GM21723 (cell line): ENCODE measurements at regions not wholly inside any gene's neighbourhood (a gene's known extent, or its start where the extent isn't known, plus 50 kb on each side); places are given as distances from the start of the nearest gene placed in this dataset.

ENCODE experiments used
- ATAC-seq: cut with Tn5 transposase; IDR thresholded peaks from one replicate; pipeline ENCODE4 v1.9.1; 2021; ENCODE audit warnings: mild to moderate bottlenecking, moderate library complexity; ENCODE audit not compliant: unreplicated experiment

GRCh38 chr18:66760559-66760958 is 156.7 kb upstream of the CDH19 start:
- ATAC-seq = no peak

- ATAC-seq = no peak
These were observed 155.3 kb upstream of the CDH19 start for GRCh38 chr18:66759050-66759828.

DNA sequence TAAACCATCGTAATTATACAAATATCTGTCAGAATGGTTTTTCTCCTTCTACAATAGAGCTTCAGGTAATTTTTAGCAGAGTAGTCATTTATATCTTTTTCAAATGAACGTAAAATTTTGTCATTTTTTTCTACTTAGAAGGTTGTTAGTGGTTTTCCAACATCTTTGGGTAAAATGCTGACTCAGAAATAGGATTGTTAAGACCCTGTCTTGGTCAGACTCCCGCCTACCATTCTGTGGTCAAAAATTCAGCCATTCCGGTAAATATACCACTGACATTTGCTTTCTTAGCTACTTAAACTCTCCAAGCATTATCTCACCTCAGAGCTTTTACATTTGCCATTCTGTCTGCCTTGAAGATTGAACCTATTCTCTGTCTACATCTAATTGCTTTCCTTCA is 154.1 kb upstream of the CDH19 start:
- no peak for ATAC-seq

DNA sequence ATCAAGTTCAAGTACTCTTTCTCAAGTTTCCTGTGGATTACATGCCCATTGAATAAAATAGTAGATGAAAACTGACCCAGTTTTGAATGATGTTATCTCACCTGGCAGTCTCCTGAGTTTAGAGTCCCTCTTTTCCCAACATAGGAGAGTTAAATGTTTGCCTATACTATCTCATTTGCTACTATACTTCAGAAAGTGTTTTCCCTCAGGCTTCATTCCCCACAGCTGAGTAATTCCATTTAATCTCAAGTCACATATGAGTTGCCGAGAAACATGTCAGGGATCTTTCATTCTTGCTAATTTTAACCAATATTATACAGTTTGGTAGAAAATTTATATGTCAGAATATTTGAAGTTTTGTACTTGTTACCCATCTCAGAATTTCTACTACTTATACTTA is 150.4 kb upstream of the CDH19 start:
- ATAC-seq = no peak

DNA sequence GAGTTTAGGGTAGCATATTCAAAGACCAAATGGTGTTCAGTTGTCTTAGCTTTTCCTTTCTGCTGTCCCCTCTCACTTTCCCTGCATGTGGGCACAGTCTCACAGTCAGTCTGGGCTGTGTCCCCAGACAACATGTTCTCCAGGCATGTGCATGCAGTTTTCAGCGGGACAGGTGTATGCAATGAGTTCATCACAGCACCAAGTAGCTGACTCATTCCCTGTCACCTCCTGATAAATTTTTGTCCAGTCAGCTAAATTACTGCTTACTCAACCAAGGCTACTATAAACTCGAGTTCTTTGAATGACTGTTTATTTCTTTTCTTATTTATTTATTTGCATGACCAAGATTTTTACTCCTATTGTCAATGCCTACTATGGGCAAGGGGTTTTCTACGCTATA is 148.8 kb upstream of the CDH19 start:
- ATAC-seq = no peak

DNA sequence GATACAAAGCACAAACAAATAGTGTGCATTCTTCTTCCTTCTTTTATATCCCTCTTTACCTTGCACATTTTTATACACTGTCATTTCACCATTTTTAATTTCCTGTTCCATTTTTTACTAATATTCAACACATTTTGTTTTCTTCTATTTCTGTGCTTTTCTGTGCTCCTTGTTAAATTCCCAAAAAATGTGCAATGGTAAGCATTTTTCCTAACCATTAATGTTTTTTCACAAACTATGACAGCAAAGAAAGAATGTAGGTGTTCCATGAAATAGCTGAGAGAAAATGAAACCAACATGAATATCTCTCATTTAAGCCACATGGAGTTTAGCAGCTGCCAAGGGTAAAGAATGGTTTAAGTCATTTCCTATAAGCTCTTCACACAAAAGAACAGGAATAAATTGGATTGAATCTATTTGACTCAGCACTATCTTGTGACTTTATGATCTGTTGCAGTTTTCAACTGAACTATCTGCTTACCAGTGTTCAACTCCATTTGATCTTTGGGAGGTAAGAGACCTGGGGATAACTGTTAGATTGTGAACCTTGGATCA is 145.7 kb upstream of the CDH19 start:
- no peak for ATAC-seq

DNA sequence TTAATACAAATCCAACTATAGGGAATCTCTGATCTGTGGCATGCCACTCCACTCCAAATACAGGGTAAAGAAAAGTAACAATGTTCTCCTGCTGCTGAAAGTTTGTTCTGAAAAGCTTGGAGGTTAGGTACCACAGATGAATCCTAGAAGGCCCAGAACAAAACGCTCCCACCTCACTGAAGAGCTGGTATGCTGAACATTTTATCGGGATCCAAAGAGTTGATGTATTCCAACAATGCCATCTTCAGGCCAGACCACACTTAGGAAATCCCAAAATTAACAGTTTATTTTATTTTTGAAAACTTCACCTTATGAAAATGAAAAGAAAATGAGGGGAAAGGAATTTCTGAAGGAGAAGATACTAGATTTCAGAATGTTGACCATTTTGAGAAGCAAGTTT is 145.1 kb upstream of the CDH19 start:
- no peak for ATAC-seq

DNA sequence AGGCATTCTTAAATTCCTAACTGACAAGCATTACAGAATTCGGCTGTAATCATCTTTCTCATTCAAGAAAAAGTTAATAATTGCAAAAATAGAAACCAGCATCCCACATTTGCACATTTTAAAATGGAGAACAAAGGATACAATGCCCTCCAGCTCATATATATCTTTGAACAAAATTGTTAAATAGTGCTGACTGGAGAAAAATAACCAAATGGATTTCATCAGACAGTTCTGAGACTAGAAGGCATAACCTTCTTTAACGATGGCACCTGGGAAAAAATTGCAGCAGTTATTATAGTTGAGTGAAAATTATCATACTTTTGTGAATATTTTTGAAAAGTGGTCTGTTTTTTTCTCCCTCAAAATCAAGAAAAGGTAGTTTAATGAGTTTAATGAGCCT is 138.9 kb upstream of the CDH19 start:
- ATAC-seq = no peak

GRCh38 chr18:66735933-66736332 is 132.0 kb upstream of the CDH19 start:
- ATAC-seq = no peak

GRCh38 chr18:66734451-66734850 is 130.6 kb upstream of the CDH19 start:
- ATAC-seq = no peak

DNA sequence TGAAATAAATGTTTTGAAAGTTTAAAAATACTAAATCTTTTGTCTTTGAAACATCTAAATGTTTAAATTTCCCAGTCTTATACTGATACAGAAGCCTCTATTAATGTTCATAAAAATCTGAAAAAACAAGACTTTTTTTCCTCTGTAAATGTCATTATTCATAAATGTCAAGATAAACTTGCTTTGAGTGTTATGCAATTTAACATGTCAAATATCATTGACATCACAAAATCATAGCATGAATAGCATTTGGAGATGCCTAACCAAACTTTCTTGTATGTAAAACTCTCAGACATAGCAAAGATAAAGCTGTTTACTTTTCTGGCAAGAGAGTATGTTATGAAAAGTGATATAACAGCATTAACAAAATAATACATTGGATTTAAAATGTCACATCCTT is 128.0 kb upstream of the CDH19 start:
- ATAC-seq = no peak

GRCh38 chr18:66729442-66730239 is 125.8 kb upstream of the CDH19 start:
- no peak for ATAC-seq

GRCh38 chr18:66728951-66729350 is 125.1 kb upstream of the CDH19 start:
- no peak for ATAC-seq

DNA sequence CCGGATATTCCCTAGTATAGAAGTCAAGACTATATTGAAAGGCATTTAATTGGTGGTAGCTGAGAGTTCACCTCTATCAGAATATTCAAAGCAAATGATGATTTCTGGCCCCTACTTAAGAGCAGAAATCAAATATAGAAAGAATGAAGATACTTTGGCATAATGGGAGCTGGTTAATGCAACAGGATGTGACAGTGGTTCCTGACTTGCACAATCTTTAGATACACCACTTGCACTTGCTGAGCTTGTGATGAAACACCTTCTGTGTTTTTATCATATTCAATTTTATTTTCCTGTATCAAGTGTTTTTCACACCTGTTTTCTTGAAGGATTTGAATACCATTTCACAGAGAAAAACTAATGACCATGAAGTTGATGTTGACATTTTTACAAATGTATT is 124.1 kb upstream of the CDH19 start:
- ATAC-seq = no peak

GRCh38 chr18:66724664-66725356 is 120.9 kb upstream of the CDH19 start:
- ATAC-seq = no peak

GRCh38 chr18:66722671-66723070 is 118.8 kb upstream of the CDH19 start:
- no peak for ATAC-seq

GRCh38 chr18:66708646-66709045 is 104.8 kb upstream of the CDH19 start:
- ATAC-seq = no peak

DNA sequence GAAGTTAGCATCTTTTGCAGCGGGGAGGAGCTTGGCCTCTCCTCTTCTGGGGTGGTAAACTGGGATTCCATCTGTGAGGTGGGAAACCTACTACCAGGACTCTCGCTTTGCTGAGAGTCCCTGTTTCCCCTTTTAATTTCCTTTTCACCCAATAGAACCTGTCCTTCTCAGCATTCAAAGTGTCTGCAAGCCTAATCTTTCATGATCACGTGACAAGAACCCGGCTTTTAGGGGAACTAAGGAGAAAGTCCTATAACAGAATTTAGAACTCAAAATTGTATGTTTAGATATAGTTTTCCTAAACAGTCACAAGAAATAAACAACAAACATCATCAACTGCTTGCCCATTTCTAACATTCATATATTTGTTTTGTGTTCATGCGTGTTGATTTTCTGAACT is 103.6 kb upstream of the CDH19 start:
- no peak for ATAC-seq

- ATAC-seq = no peak
These were observed 91.4 kb upstream of the CDH19 start for GRCh38 chr18:66695281-66695680.

- ATAC-seq = no peak
These were observed 91.0 kb upstream of the CDH19 start for GRCh38 chr18:66694852-66695251.

GRCh38 chr18:66687635-66688034 is 83.7 kb upstream of the CDH19 start:
- ATAC-seq = no peak
